ENCODE measurements at regions not wholly inside any gene's neighbourhood (a gene's known extent, or its start where the extent isn't known, plus 50 kb on each side); places are given as distances from the start of the nearest gene placed in this dataset.
A peak's percentile ranks its signal among the peaks of the same experiment; 100 is the strongest.
"Not testable (repeated sequence)": the region's sequence is repeated elsewhere in the genome, so short reads cannot be mapped to it uniquely, and the experiment has no call there.

DNA sequence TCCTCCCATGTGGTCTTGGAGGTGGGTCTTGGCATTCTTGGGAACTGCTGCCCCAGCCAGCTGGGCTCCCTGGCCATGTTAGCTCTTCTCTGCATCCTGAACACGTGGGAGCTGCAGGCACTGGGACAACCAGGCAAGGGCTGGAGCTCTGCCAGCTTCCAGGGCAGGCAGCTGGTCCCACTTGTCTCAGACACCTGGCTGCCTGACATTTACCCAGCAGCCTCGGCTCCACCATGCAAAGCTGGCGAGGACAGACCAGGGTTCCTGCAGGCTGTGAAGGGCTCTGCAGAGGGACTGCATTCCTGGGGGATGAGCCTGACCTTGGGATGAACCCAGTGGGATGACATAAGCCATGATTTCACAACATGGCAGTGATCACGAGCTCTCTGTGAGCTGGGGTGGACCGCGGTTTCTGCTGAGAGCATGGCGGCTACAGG is 99.0 kb upstream of the TSHZ3 start:
- DNase-seq = peak; percentile 84

DNA sequence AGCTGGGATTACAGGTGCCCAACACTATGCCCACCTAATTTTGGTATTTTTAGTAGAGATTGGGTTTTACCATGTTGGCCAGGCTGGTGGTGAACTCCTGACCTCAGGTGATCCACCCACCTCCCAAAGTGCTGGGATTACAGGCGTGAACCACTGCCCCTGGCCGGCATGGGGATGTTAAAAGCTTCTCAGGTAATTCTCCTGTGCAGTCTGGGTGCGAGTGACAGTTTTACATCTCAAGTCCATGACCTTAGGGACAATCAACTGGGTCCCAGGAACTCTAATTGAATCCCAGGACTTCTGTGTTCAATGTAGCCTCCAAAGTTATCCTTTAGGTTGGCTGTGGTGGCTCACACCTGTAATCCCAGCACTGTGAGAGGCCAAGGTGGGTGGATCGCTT is 100.1 kb upstream of the TSHZ3 start:
- no peak for DNase-seq

DNA sequence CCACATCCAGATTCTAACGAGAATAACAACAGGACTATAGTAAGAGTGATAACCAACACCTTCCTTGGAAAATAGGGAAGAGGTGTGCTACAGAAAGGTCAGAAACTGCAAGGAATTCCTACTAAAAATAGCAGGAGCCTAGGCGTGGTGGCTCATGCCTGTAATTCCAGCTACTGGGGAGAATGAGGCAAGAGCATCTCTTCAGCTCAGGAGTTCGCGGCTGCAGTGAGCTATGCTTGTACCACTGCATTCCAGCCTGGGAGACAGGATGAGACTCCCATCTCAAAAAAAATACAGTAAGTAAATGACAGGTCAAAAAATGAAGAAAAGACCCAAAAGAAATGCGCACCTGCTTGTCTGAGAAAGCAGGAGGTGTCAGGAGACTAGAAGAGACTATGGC is 101.5 kb upstream of the TSHZ3 start:
- DNase-seq = no peak

DNA sequence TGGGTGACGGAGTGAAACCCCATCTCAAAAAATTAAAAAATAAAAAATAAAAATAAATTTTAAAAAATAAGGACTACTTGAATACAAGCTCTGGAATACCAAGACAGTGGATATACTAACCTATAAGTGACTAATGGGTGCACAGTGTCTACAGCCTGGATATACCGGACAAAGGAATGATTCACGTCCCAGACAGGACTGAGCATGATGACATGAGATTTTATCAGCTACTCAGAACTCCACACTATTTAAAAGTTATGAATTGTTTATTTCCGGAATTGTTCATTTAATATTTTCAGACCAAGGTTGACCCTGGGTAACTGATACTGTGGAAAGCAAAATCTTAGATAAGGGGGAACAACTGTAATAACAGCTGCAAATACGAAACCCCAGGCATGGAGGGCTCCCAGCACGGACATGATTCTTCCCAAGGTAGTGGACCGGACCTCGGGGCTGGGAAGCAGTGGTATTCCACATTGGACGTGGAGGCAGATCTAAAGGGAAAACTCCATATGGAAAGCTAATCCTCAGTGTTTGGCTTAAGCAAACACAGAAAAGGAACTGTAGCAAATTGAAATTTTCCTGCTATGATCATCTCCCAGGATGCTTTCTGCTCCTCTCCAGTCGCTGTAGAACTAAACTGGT is 102.6 kb upstream of the TSHZ3 start:
- DNase-seq = no peak

DNA sequence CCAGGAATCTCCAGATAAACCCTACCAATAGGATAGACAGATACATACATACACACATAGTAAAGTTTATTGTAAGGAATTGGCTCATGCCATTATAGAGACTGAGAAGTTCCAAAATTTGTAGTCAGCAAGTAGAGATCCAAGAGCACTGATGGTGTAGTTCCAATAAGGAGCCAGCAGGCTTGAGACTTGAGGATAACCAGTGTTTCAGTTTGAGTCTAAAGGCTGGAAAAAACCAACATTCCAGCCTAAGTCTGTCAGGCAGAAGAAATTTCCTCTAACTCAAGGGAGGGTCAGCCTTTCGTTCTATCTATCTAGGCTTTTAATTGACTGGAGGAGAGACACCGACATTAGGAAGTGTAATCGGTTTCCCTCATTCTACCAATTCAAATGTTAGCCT is 110.2 kb upstream of the TSHZ3 start:
- DNase-seq = no peak

DNA sequence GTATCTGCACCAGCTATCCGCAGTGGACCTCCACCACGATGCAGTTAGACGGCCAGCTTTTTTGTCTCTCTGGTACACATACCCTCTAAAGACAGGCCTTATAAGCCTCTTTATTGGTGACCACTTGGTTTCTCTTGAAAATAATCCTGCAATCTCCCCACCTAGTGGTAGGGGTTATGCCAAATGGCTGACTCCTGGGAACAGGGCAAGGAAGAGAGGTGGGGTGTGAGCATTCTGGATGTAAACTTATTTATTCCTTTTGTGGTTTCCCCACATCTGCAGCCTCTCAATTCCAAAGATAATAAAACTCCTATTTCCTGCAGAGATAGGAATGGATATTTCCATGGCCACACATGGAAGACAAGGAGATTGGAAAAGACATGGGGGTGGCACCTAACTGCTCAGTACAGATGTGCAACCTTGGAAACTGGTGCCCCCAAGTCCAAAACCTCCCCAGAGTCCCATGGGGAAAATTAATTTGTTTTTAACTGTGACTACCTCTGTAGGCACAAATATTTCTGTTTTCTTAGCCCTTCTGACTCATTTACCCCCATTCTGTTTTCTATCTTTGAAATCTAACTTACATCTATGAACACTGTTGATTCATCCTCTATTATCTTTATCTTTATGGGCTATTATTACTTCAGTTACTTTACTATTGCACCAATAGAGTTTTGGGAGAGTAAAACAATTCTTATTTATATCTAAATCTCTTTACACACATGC is 112.7 kb upstream of the TSHZ3 start:
- no peak for DNase-seq

DNA sequence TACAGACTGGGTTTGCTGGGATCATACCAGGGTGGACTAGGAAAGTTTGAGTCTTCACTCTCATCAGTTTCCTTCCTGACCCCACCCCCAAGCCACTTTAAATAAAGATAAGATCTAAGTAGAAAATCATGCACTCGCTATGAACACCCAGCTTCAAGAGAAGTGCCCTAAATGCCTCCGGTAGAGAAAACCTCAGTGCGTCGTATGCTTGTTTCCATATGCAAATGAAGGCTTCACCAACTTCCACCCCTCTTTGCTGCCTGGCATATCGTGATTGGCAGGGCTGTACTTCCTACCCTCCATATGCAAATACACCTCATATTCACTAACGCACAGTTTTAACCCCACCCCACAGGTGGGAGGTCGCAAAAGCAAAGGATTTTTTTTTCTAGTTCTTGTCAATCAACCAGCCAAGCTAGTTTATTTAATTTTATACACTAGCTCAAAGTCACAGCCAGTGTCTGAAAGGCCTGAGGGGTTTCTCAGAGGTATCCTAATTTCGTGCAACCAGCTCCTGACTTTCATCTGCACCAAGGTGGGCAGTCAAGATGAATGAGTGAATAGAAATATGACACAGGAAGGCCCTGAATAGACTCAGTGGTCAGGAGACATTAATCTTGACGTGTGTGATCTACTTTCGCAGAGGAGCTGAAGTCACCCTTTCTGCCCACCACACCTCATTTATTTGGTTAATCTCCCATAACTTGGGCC is 121.1 kb upstream of the TSHZ3 start:
- no peak for DNase-seq

DNA sequence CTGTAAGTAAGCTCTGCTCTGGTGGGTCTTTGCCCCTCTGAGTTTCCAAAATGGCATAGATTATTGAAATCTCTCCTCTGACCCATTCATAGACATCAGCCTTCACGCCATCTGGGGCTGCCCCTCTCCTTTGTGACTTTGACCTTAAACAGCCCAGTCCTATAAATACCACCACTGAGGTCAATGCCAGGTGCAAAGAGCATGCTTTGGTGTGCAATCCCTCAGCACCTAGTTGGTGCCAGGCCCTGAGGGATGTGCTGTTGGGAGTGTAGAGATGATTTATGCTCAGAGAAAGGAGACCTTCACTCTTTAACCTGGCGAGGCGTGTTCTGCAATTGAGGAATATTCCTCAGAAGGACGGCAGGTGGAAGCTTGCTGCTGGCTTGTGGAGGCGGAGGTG is 121.7 kb upstream of the TSHZ3 start:
- no peak for DNase-seq

DNA sequence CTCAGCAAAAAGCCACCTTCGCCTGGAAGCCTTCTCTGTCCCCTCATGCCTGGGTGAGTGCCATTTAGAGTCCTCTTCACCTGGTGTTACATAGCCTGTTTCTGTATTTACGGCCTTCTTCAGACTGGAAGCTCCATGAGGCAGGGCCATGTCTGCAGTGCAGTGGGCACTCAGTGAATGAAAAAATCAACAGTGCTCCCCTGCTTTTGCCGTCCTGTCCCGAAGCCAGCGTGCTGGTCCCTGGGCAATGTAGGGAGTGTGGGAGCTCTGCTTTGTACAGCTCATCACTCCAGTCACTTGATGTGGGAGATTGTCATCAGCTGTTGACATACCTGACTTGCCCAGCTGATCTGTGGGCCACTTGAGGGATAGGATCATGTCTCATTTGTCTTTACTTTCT is 129.0 kb upstream of the TSHZ3 start:
- no peak for DNase-seq

DNA sequence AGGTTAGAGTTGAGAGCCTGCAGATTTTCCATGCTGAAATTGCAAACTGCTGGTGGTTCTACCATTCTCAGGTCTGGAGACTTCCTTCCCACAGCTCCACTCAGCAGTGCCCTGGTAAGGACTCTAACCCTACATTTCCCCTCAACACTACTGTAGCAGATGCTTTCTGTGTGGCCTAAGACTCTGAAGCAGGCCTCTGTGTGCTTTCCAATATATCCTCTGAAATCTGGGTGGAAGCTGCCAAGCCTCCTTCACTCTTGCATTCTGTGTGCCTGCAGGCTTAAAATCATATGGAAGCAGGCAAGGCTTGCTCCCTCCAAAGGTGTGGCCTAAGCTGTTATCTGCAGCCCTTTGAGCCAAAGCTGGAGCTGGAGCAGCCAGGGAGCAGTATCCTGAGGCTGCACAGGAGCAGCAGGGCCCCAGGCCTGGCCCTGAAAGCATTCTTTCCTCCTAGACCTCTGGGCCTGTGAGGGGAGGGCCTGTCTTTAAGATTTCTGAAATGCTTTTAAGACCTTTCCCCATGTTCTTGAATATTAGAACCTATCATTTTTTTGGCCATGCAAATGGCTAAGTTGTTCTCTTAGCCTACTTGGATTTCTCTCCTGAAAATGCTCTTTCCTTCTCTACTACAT is 134.1 kb upstream of the TSHZ3 start:
- no peak for DNase-seq

DNA sequence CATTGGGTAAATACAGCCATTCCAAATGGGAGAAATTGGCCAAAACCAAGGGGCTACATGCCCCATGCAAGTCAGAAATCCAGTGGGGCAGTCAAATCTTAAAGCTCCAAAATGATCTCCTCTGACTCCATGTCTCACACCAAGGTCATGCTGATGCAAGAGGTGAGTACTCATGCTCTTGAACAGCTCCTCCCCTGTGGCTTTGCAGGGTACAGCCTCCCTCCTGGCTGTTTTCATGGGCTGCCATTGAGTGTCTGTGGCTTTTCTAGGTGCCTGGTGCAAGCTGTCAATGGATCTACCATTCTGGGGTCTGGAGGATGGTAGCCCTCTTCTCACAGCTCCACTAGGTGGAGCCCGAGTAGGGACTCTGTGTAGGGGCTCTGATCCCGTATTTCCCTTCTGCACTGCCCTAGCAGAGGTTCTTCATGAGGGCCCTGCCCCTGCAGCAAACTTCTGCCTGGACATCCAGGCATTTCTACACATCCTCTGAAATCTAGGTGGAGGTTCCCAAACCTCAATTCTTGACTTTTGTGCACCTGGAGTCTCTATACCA is 135.7 kb upstream of the TSHZ3 start:
- DNase-seq = not testable (repeated sequence)

DNA sequence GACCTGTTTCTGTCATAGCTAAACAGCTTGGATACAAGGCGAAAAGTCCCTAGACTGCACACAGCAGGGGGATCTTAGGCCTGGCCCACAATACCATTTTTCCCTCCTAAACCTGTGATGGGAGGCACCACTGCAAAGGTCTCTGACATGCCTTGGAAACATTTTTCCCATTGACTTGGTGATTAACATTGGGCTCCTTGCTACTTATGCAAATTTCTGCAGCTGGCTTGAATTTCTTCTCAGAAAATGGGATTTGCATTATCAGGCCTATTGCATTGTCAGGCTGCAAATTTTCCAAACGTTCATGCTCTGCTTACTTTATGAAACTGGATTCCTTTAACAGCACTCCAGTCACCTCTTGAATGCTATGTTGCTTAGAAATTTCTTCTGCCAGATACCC is 136.2 kb upstream of the TSHZ3 start:
- DNase-seq = no peak

DNA sequence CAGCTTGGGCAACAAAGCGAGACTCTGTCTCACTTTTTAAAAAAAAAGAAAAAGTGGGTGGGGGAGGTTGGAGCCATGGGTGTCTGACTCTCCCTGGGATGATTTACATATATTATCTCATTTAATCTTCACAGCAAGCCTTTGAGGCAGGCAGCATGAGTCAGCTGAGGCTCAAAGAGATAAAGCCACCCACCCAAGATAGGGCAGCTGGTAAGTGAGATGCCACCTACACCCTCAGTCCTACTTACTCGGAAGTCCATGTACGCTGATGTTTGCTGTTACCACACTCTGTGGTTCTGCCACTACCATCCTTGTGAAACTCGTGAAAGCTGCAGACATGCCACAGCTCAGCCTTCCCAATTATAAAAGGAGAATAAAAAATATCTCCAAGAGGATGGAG is 142.0 kb upstream of the TSHZ3 start:
- DNase-seq = no peak

DNA sequence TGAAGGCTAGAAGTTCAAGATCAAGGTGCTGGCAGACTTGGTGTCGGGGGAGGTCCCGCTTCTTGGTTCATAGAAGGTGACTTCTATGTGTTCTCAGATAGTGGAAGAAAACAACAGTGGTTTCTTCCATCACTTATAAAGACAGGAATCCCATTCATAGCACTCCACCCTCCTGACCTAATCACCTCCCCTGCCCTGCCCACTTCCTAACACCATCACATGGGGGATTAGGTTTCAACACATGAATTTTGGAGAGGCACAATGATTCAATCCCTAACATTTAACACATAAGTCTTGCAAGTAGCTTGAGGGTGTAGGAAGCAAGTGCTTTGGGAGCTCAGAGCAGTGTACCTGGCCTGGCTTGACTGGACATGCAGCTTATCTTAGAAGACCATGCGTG is 142.8 kb upstream of the TSHZ3 start:
- DNase-seq = no peak

DNA sequence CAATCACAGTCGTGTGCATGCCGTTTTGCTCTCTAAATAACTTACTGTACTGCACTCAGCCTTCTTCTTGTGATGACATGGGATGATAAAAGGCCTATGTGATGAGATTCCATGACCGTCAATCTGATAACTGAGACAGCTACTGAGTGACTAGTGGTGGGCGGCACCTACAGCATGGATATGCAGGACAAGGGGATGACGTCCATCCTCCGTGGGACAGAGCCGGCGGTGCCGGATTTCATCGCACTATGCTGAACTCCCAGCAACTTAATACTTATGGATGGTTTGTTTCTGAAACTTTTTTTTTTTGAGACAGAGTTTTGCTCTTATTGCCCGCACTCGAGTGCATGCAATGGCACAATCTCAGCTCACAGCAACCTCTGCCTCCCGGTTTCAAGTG is 146.8 kb upstream of the TSHZ3 start:
- DNase-seq = no peak

DNA sequence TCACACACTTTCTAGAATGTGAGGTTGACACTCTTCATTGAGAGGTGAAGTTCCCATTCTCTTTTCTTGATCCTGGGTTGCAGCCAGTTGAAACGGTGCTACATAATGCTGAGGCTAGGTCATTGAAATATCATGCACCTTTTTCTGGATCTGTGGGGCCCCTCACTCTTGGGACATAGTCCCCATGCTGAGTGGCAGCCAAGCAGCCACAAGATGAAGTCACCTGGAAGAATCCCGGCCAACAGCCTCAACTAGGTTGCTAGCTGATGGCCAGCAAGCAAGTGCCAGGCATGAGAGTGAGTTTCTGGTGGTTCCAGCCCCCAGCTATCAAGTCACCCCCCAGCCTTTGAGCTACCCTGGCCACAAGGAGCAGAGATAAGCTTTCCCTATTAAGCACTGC is 148.5 kb upstream of the TSHZ3 start:
- DNase-seq = no peak

DNA sequence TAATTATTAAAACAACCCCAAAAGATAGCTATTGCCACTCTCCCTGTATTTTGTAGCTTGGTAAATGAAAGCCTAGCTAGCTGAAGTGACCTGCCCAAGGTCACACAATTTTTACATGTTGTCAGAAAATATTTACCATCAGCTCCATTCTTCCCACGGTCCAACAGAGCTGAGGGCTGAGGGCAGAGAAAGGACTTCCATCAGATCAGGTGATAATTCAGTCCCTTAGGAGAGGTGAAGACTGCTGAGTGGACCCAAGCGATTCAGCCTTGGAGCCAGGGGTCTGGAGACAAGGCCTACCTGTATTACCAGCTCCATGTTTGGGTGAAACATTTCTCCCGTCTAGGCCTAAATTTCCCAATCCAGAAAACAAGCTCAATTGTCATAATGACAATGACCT is 149.5 kb upstream of the TSHZ3 start:
- no peak for DNase-seq

DNA sequence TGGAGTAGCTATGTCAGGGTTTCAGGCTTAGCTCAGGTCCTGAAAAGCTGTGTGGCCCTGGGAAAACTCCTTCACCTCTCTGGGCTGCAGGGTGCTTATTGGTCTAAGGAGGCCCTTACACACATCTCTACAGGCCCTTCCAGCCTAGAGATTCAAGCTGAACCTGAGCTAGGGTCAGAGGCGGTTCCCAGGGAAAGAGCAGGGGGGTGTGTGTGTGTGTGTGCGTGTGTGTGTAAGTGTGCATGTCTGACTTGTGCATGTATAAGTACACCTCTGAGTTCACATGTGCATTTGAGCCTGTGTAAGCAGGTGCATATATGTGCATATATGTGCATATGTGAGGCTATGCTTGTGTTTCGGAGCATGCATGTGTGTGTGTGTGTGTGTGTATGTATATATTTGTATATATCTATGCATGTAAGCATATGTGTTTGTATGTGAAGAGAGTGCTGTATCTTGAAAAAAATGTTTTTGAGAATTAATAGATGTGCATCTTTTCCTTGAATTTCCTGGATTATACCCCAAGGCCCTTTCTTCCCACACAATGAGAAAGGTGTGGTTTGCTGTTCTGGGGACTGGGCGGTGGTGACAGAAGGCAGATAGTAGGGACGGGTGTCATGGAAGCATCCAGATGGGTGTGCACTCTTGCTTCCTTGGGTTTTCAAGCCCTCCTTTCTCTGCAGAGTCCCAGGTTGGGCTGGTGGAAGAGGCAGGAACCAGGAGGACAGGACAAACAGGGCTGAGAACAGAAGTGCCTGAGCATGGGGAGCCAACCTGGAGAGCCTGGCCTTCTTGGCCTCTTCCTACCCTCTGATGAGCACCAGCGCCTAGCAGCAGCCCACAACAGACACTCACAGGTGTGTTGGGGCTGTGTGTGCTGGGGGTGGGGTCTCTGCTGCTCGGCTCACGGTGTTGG is 150.3 kb upstream of the TSHZ3 start:
- no peak for DNase-seq

DNA sequence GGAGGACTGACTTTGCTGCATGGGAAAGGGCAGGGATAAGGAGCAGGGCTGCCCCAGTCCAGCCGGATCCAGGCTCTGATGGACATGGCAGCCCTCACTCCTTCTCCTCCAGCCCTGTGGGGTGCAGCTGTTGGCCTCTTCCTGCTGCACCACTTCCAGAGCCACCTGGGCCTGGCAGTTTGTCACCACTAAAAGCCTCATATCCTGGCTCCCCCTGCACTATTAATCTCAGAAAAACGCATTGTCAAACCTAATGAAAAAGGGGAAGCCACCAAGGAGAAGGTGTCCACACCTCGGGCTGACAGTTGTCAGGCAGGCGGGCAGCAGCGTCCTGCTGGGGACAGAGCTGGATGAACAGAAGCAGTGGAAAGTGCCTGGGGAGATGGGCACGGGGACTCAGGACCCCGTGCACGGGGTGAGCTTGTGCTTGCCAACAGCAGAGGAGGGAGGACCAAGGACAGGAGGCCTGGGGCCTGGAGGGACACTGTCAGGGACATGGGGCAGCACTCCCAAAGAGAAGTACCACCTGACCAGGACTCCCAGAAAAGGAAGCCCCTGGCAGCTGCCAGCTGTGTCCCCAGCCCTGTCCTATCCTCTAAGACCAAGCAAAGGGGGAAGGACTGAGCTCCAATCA is 151.1 kb upstream of the TSHZ3 start:
- no peak for DNase-seq

DNA sequence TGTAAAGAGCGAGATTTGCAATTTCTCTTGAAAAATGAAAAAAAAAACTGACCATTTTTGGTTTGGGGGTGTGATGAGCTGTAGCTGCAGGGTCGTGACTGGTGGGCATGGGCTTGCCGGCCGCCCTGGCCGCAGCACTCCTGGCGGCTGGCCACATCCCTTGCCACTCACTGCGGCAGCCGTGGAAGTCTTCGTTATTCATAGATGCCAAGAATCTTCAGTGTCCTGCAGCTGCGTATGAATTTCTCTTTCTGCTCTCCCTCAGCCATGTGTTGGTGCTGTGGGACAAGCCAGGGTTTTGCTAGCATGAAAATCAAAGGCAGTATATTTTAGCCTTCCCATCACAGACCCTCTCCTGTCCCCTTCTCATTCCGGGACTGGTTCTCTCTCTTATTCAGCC is 151.7 kb upstream of the TSHZ3 start:
- peak; percentile 42 for DNase-seq

DNA sequence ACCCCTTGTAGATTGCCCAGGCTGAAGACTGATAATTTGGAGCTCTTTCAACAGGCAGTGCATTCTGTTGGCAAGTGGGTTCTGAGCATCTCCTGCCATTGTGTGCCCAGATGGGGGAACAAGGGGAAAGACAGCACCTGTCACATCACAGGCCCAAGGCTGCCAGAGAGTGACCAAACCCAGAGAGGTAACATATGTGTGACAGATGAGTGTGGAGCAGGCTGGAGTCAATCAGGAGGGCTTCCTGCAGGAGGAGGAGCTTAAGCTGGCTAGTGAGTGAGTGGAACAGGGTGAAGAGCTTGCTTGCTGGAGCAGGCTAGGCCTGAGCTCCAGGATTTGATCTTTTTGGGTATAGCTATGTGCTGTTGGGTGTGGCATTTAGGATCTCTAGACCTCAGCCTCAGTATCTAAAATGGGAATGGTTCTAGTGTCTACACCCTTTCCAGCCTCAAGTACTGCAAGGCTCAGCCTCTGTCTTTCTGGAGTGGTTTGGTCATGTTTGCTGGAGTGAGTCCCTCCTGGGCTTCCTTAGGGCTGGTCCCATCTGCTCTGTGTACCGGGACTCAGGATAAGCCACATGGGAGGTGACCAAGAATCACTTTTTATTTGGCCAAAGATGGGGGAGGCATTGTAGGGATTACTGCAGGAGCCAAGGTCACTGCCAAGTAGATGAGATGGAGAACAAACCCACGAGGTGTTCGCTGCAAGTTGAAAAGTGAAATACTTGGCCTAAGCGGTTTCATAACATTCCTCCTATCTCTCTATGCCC is 152.4 kb upstream of the TSHZ3 start:
- DNase-seq = no peak

Measured in left hindlimb (tissue), 1 donor.